Fibroblast of villous mesenchyme (primary cell): ENCODE measurements at regions not wholly inside any gene's neighbourhood (a gene's known extent, or its start where the extent isn't known, plus 50 kb on each side); places are given as distances from the start of the nearest gene placed in this dataset.

Experiments
- DNase-seq: peaks from one replicate; pipeline ENCODE4 v3.0.0-alpha.2; 2010; ENCODE audit warnings: low read depth
- H3K4me3 ChIP-seq: 2 replicates; pipeline ENCODE4 v1.5.1; 2011; ENCODE audit warnings: low read depth, mild to moderate bottlenecking, low read length
- CTCF ChIP-seq: IDR thresholded peaks from 2 replicates; pipeline ENCODE4 v1.5.1; 2012; ENCODE audit warnings: low read depth, mild to moderate bottlenecking, low read length; ENCODE audit not compliant: insufficient read depth

- no peak overlapping the region for H3K4me3 ChIP-seq
- no peak for DNase-seq
- no peak for TF ChIP-seq CTCF
Measured at GRCh38 chr17:79296243-79296642, 221.6 kb downstream of the ENGASE start.

GRCh38 chr17:79295307-79295706 is 220.7 kb downstream of the ENGASE start:
- TF ChIP-seq CTCF = no peak
- no peak overlapping the region for H3K4me3 ChIP-seq
- DNase-seq = no peak

GRCh38 chr17:79294459-79295071 is 219.9 kb downstream of the ENGASE start:
- no peak overlapping the region for H3K4me3 ChIP-seq
- peak; percentile 56 for DNase-seq
- no peak for TF ChIP-seq CTCF

GRCh38 chr17:79292501-79292900 is 217.9 kb downstream of the ENGASE start:
- no peak for TF ChIP-seq CTCF
- no peak for DNase-seq
- H3K4me3 ChIP-seq = no peak overlapping the region

- H3K4me3 ChIP-seq = no peak overlapping the region
- TF ChIP-seq CTCF = no peak
- DNase-seq = no peak
Measured at GRCh38 chr17:79291391-79291790, 216.8 kb downstream of the ENGASE start.

GRCh38 chr17:79290726-79291125 is 216.1 kb downstream of the ENGASE start:
- no peak for DNase-seq
- TF ChIP-seq CTCF = no peak

GRCh38 chr17:79288950-79289349 is 214.3 kb downstream of the ENGASE start:
- no peak overlapping the region for H3K4me3 ChIP-seq
- no peak for TF ChIP-seq CTCF
- DNase-seq = no peak

More at GRCh38 chr17:79290726-79291125, 216.1 kb downstream of the ENGASE start:
- H3K4me3 ChIP-seq = no peak overlapping the region
